ENCODE measurements at regions not wholly inside any gene's neighbourhood (a gene's known extent, or its start where the extent isn't known, plus 50 kb on each side); places are given as distances from the start of the nearest gene placed in this dataset.
A peak's percentile ranks its signal among the peaks of the same experiment; 100 is the strongest.

- DNase-seq (ENCODE audit: low read depth): peak; percentile 52
Measured at GRCh38 chr10:29757551-29758297, 123.0 kb upstream of the SVIL start.

GRCh38 chr10:29756451-29756850 is 121.7 kb upstream of the SVIL start:
- no peak for DNase-seq (ENCODE audit: low read depth)

DNA sequence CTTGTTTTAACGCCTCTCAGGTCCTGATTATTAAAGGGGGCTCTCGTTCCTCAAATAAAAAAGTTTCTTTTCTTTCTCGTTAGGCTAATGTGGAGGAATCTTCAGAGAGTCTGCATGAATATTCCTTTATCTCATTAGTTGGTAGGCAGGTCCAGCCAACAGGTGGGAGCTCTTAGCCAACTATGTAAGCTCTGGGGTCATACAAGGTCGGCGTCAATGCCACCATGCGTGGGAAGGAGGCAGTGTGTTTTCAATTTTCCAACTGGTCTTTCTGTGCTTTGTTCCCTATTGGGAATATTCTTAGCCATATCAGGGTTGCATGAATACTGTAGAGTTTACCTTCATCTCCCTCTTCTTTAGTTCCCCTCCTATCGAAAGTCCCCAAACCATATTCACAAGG is 118.5 kb upstream of the SVIL start:
- no peak for DNase-seq (ENCODE audit: low read depth)

- DNase-seq (ENCODE audit: low read depth): no peak
Measured at GRCh38 chr10:29751684-29752083, 116.9 kb upstream of the SVIL start.

DNA sequence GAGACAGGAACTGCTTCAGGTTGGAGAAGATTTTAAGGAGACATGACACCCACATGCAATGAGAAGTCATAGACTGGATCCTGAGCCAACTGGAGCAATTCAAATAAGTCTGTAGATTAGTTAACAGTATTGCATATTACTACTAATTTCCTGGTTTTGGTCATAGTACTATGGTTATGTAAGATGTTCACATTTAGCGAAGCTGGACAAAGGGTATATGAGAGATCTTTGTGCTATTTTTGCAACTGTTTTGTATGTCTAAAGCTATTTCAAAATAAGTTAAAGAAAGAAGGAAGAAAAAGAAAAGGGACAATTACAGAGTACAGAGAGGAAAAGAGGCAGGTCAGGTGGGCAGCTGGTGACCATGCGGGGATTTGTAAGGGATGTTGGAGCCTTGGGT is 116.5 kb upstream of the SVIL start:
- DNase-seq (ENCODE audit: low read depth): no peak

DNA sequence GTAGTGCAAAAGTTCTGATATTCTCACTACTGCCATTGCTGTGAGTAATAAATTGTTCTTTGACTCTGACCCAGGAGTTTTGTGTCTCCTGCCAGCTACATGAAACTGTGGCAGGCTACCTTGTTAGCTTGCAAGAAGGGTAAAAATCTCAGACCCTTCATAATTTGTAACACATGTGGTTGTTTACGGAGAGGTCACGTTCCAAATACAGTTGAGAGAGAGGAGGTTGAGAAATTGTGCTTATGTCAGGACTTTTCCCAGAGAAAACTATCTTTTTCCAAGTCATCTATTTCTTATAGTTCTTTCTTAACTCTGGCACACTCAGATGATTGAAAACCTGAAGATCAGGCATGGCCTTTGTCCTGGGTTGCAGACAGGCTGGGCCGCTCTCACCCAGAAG is 114.4 kb upstream of the SVIL start:
- no peak for DNase-seq (ENCODE audit: low read depth)

DNA sequence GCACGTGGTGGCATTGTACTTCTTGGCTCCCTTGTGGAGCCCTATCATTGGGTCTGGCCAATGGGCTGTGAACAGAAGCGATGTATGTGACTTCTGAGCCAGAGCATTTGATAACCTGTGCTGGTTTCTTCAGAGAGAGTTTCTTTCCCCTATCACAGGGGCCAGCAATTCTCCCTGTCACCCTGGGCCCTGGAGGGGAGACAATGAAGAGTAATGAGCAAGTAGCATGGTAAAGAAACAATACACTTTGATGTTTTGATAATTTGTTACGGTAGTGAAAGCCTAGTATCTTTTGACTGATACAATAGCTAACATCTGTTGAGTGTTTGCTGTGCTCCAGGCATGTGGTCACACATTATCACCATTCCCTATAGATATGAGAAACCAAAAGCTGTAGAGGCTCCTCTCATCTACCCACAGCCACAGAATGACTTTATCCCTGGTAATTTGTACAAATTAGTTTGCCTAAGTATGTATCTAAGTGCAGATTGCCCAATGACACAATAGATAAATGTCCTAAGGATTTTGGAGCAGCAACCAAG is 113.4 kb upstream of the SVIL start:
- DNase-seq (ENCODE audit: low read depth): peak; percentile 10

- DNase-seq (ENCODE audit: low read depth): no peak
Measured at GRCh38 chr10:29746080-29746797, 111.5 kb upstream of the SVIL start.

DNA sequence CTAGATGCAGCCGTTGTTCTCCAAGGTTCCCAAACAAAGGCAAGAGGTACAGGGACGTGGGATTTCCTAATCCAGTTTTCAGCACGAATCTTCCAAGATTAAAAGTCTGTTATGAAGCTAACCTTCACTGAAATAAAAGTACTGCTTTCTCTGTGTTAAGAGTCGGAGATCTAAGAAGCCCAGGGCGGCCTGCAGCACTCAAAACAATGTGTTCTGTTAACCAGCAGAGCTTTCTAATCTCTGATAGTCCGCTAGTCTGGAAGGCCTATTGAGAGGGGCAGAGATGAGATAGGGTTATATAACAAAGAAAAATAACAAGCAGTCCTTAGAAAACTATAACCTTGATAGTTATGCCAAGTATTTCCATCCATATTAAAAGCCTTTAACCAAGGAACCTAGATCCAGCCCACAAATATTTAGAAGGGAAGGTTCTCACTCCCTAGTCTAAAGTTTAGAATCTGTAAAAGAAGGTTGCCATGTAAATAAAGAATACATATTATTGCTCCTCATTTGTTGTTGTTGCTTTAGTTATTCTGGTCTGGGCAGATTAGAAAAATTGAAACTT is 106.3 kb upstream of the SVIL start:
- no peak for DNase-seq (ENCODE audit: low read depth)

DNA sequence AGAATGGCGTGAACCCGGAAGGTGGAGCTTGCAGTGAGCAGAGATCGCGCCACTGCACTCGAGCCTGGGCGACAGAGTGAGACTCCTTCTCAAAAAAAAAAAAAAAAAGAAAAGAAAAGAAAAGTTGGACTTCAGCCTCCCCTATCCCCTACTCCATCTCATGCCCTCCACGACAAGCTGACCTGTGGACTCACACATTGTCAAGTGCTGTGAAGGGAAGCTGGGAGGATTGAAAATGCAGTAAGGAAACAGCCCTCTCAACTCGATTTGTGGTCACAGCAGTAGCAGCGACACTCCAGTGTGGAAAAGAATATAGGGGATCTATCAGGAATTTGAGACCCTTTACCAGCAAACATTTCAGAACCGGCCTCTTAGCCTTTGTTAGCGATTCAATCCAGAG is 103.6 kb upstream of the SVIL start:
- DNase-seq (ENCODE audit: low read depth): no peak

GRCh38 chr10:29737074-29737593 is 102.4 kb upstream of the SVIL start:
- DNase-seq (ENCODE audit: low read depth): no peak

GRCh38 chr10:29736366-29737073 is 101.7 kb upstream of the SVIL start:
- DNase-seq (ENCODE audit: low read depth): peak; percentile 65

DNA sequence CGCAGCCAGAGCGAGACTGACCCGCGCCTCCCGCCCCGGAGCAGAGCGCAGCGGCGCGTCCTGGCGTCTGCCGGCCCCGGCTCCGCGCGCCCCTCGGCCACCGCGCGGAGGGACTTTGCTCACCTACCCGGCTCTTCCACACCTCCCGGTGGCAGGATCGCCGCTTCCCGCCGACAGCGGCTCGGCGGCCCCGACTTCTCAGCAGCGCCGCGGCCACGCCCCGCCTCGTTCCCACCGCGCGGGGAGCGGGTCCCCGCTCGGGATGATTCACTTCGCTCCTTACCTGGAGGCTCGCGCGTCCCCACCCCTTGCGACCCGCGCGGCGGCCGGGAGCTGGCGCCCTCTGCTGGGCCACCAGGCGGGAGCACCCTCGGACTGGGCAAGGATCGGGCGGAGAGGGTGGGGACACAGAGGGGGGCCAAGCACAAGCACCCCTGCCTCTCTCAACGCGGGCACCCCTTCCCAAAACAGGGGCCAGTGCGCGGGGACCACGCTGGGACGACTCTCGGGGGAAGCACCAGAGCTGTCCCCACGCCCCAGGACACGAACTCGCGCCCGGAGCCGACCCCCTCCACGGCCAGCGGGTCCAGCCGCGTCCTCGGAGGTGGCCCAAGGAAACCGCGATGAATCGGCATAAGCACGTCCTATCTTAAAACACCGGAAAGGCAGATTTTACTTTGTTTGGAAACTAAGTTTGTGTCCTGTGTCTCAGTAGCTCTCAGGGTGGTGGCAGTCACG is 101.0 kb upstream of the SVIL start:
- peak; percentile 87 for DNase-seq (ENCODE audit: low read depth)

- peak; percentile 48 for DNase-seq (ENCODE audit: low read depth)
Measured at GRCh38 chr10:29734962-29735627, 100.3 kb upstream of the SVIL start.

GRCh38 chr10:29734640-29734961 is 99.8 kb upstream of the SVIL start:
- no peak for DNase-seq (ENCODE audit: low read depth)

DNA sequence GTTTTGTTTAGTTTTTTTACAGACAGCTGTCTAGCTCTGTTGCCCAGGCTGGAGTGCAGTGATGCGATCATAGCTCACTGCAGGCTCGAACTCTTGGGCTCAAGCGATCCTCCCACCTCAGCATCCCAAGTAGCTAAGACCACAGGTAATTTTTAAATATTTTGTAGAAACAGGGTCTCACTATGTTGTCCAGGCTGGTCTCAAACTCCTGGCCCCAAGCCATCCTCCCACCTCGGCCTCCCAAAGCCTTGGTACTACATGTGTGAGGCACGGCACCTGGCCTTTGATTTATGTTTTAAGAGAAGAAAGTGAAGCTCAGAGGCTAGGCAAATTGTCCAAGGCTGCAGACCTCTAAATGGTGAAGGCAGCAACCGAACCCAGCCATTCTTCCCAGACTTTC is 98.6 kb upstream of the SVIL start:
- no peak for DNase-seq (ENCODE audit: low read depth)

DNA sequence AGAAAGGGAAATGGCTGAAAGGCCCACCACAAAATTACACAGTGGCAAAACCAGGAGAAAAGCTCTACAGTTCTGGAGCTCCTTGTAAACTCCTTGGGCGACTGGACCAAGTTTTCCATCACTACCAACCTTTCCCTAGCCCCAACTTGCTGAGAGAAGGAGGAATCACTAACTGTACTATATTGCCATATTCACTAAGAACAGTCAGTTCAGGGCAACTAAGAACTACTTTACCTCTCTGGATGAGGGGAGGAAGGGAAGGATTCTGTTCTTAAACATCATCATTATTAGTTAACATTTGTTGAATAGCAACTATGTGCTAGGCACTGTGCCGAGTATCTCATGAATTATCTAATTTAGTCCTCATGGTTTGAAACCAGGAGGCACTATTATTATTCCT is 98.1 kb upstream of the SVIL start:
- DNase-seq (ENCODE audit: low read depth): no peak

DNA sequence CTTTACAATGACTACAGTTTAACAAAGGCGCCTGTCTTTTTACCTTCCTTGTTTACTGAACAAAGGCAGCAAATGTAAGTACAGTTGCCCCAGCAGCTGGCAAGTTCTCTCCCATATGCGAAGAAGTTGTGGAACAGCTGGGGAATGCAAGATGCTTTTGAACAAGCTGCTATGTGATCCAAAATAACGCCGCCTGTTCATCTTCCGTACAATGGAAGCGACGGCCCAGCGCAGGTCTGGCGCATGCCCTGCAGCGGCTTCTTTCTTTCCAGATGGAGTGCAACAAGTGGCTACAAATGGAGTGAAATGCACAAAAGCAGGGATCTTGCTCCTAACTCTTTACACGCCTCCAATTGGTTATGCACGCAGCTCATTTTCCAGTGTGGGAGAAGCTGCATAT is 97.0 kb upstream of the SVIL start:
- DNase-seq (ENCODE audit: low read depth): no peak

DNA sequence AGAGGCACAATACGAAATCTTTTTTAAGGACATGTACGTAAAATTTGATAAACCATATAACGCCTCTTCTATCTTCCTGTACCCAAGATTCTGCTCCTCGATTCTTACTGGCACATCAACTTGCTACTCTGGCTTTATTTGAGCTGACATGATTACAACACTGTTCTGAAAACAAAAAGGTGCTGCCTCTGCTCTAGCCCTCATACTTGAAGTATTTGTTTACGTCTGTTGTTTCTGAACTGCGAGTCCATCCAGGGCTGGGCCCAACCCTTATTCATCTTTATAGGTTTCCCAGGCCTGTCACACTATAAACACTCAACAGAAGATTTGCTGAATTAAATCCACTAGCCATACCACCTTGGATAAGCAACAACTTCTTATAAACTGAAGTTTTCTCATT is 96.2 kb upstream of the SVIL start:
- DNase-seq (ENCODE audit: low read depth): no peak

GRCh38 chr10:29730458-29730857 is 95.7 kb upstream of the SVIL start:
- DNase-seq (ENCODE audit: low read depth): no peak

DNA sequence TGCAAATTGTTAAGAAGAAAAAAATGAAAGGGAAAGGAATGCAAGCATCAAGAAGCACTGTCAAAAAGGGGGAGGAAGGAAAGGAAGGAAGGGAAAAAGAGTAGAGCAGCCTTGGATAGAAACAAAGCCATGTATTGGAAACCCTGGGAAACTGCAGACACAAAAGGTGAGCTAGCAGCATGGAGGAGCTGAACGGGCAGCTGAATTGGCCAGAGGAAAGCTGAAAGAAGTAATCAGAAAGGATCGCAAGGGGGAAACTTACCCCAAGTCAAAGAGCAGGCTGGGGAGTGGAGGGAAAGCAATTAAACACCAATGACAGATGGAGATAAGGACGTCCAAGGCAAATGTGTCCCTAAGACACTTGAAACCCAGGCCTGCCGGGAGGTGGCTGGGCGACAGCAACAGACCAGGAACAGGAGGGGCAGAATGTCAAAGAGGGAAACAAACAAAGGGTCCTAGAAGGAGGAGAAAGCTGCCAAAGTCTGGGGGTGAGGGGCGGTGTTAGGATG is 93.8 kb upstream of the SVIL start:
- no peak for DNase-seq (ENCODE audit: low read depth)

Data from Daoy (cell line).